HG02870 (cell line): ENCODE measurements at regions not wholly inside any gene's neighbourhood (a gene's known extent, or its start where the extent isn't known, plus 50 kb on each side); places are given as distances from the start of the nearest gene placed in this dataset.
"Not testable (repeated sequence)": the region's sequence is repeated elsewhere in the genome, so short reads cannot be mapped to it uniquely, and the experiment has no call there.

Experiments used
- ATAC-seq: cut with Tn5 transposase; IDR thresholded peaks from one replicate; pipeline ENCODE4 v1.9.1; 2021; ENCODE audit warnings: mild to moderate bottlenecking, moderate library complexity; ENCODE audit not compliant: unreplicated experiment

DNA sequence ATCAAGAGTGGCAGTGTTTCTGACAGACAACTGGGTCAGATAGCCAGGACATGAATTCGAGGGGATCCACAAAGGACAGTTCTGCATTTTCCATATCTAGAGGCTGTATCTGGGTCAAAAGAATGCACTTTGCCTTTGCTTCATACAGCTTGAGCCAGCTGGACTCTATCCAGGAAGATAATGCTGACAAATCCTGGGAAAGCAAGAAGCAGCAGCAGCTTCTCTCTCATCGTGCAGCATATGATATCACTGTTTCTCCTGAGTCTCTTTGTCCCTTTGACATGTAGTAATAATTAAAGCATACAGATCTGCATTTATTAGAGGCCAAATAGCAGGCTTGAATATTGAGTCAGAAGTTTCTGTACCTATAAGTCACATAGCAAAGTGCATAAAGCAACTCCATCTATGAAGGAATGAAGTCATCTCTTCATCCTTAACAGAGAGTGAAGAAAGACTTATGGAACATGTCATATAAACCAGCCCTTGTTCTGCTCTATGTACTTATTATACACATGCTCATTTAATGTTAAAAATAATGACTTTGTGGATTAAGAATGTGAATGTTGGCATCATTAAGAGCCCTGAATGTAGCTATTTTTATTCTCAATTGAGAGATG lies 236.8 kb upstream of the GBE1 start:
- ATAC-seq, result no peak

DNA sequence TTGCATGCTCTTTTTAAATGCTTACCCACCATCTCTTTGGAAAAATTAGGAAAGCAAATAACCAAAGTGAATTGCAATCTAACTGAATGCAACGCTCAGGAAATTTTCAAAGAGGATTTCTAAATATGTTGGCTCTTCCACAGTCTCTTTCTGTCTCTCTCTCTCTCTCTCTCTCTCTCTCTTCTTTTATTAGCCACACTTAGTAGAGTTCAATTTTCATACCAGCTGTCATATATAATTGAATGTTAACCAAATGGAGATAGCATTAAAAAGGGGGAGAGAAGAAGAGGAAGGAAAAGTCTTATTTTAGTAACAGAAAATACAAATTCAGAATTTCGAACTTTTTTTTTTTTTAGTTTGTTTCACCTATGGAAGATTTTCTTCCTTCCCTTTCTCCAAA lies 235.9 kb upstream of the GBE1 start:
- ATAC-seq, result no peak

GRCh38 chr3:81995329-81995728 lies 233.9 kb upstream of the GBE1 start:
- no peak for ATAC-seq

DNA sequence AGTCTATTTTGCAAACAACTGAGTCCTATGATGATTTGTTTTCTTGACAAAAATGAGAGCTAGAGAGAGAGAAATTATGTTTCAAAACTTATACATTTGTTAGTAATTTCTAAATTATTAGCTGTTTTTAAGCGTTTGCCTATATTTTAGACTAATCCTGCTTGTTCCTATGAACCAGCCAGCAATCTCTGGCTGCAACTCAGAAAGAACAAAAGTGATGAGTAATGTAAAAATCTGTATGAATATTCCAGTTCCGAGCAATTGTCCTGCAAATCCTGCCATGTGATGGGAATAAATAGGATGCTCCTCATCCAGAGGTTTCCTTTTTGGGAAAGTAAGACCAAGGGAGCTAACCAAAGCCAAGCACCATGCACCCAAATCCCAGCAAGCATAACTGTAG lies 228.3 kb upstream of the GBE1 start:
- ATAC-seq, result no peak

GRCh38 chr3:81989274-81989673 lies 227.8 kb upstream of the GBE1 start:
- ATAC-seq, result no peak

DNA sequence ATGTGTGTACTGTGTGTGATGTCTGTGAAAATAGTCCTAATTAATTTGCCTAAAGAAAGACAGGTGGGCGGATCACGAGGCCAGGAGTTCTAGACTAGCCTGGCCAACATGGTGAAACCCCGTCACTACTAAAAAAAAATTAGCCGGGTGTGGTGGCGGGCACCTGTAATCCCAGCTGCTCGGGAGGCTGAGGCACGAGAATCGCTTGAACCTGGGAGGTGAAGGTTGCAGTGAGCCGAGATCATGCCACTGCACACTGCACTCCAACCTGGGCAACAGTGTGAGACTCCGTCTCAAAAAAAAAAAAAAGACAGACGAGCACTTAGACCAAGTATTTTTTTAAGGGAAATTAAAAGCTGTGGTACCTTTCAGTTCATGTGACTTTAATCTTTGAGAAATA lies 226.0 kb upstream of the GBE1 start:
- ATAC-seq, result not testable (repeated sequence)

DNA sequence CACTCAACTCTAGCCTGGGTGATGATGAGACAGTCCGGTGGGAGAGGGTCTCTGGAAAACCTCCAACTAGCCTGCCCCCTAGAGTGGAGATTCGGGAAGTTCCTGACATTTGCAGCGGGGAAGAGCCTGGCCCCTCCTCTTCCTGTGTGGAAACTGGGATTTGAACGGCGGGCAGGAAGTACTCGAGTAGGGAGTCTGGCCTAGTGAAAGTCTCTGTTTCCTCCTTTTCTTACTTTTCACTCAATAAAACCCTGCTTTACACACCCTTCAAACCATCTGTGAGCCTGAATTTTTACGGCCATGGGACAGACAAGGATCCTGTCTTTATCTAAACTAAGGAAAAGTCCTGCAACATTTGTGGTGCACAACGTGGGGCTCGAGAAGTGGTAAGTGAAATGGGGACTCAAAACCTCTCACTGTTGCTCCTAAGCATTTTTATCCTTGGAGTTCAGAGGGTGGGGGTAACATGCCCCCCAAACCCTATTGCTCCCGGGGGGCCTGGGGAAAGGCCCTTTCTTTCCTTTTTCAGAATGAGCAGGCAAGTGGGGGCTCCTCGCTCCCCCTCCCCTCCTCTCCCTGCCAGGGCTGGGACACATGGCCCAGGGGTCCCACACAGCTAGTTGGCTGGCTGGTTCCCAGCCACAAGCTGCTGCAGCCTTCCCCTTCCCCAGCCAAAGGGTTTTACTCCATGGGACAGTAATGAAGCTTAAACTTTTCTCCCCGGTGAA lies 224.7 kb upstream of the GBE1 start:
- ATAC-seq, result no peak

DNA sequence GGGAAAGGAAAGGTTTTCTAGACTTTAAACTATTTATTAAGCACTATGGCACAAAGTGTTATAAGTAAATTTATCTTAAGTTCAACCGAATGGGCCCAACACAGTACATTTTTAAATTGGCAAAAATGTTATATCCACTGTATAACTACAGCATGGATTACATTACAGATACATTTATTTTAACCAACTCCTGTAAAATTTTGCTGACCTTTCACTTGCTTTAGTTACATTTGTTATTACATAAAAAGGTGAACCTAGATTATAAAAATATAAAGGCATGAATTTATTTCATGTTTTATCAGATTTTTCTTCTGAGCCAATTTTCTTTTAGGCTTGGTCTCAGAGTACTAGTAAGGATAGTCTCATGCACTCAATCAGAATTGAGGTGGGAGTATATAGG lies 221.9 kb upstream of the GBE1 start:
- ATAC-seq, result no peak

GRCh38 chr3:81980596-81981494 lies 219.4 kb upstream of the GBE1 start:
- no peak for ATAC-seq

DNA sequence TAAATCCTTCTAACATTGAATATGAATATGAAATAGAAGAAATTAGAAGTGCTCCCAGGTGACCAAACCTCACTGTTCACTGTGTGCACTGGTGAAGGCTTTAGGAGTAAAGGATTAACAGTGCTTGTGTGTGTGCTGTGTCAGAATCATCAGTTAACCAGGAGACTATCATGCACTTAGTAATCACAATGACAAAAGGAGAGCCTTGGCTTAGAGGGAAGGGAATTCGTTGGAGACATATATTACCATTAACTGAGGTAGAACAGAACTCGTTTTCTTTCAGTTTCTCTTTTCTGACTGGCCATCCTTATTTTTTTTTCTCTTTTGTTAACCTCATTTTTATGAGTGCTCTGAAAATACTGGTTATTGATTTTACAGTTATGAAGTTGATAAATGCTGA lies 213.3 kb upstream of the GBE1 start:
- no peak for ATAC-seq

DNA sequence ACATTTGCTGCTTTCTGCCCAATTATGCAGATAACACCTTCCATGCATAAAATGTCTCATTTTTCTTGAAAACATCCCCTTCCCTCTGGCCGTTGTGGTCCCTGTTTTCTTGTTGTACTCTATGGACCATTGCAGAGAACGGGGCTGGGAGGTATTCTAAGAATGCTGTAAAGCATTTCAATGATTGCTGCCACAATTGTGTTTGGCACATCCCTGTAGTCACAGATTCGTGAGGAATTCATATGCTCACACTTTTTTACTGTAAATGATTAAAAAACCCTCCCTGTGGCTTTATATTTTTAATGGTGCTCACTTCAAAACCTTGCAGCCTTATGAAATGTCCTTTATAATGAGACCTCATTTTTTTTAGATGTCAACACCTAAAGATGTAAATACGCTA lies 207.2 kb upstream of the GBE1 start:
- no peak for ATAC-seq

DNA sequence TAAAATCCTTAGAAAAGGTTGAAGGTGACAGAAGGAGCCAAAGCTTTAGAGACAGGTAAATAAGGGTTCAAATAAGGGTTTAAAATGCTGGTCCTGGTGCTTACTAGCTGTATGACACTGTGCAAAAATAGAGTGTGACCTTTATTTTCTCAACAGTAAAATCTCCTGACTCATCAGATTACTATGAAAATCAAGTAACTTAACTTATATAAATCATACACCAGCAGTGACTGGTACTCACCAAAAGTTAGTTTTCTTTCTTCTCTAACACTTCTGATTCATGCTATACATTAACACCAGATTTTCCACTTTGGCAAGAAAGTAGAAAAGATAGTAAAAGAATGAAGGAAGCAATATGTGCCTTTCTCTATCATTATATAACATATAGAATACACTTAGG lies 205.9 kb upstream of the GBE1 start:
- ATAC-seq, result no peak

GRCh38 chr3:81965696-81966095 lies 204.3 kb upstream of the GBE1 start:
- ATAC-seq, result no peak

- ATAC-seq, result no peak
Measured at GRCh38 chr3:81962396-81962795, 201.0 kb upstream of the GBE1 start.

GRCh38 chr3:81958972-81959640 lies 197.7 kb upstream of the GBE1 start:
- ATAC-seq, result no peak

DNA sequence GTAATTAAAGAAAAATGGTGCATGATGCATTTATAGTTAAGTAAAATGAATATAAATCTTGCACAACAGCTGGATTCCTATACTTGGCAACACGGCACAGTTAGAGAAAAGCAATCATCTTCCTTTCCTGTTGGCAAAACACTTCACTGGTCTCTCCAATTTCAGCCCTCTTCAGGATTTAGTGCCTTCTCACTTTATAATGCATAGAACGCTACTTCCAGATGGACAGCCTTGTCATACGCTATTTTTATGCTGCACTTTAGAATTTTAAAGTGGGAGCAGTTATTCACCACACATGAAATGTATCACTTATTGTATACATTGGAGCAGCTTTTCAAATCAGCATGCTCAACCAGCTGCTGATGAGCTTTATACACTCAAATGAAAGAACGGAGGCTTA lies 194.4 kb upstream of the GBE1 start:
- no peak for ATAC-seq

DNA sequence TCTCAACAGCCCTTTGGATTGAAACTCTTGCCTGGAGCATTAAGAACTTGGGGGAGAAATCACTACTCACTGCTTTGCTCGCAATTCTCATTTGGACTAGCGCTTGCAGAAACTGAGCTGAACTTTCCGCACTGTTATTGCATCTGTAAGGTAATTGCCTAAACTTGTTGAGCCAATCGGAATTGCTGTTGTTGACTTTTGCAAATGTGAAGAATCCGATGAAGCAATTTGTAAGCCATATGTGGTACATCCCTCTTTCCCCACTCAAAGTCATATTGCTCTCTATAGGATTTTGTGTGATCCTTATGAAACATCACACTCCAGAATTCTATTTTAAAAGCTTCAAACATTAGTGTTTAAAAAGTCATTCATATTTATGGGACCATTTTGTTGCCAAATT lies 191.7 kb upstream of the GBE1 start:
- ATAC-seq, result no peak

GRCh38 chr3:81952141-81952540 lies 190.7 kb upstream of the GBE1 start:
- no peak for ATAC-seq

DNA sequence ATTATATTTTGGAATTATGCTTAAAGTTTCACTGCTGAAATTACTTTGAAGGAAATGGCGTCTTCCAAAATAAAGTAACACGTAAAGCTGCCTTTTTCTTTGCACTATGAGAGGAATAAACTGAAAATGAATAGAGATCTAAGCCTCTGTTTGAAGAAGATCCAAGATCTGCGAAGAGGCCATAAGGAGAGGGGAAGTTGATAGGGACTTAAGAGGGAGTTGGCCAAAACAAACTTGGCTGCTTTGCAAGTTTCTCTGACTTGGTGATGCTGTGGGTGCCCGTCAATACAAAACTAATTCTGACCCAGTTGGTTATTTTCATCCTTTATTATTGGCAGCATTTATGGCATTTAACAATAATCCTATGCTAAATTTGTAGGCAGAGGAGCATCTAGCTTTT lies 190.2 kb upstream of the GBE1 start:
- ATAC-seq, result no peak

DNA sequence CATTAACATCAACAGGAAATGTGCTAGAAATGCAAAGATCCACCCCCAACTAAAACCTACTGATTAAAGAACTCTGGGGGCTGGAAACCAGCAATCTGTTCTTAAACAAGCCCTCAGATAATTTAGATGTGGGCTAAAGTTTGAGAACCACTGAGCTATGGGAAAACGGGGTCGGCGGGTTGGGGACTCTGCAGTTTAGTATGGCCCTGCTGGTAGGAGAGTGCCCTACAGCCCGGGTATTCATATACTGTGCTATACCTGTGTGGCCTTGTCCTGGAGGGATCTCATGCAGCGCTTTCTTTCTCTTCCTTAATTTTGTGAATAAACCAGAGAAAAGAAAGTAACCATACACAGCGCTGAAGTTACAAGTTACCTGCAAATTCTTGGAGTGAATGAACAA lies 189.7 kb upstream of the GBE1 start:
- no peak for ATAC-seq

DNA sequence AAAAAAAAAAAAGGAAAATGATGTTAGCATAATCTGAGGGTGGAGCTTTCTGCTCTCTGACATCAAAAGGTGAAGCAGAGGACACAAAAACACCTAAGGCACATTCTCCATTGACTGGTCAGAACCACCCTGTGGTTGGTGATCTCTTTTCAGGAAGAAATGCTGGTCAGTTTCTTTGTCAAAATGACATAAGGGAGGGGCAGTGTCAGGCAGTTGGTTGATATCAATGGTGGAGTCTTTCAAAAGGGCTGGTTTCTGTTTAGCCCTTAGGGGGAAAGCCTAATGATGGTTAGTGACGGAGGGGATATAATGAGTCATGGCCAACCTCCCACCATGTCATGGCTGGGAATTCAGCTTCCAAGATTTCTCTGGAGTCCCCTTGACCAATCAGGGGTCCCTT lies 185.9 kb upstream of the GBE1 start:
- no peak for ATAC-seq
